Cerebellar cortex (tissue), 1 donor: ENCODE measurements at regions not wholly inside any gene's neighbourhood (a gene's known extent, or its start where the extent isn't known, plus 50 kb on each side); places are given as distances from the start of the nearest gene placed in this dataset.
"Not testable (repeated sequence)": the region's sequence is repeated elsewhere in the genome, so short reads cannot be mapped to it uniquely, and the experiment has no call there.

Experiments used
- DNase-seq: peaks from one replicate; pipeline ENCODE4 v3.0.0-alpha.2; 2015; ENCODE audit warnings: low spot score

DNA sequence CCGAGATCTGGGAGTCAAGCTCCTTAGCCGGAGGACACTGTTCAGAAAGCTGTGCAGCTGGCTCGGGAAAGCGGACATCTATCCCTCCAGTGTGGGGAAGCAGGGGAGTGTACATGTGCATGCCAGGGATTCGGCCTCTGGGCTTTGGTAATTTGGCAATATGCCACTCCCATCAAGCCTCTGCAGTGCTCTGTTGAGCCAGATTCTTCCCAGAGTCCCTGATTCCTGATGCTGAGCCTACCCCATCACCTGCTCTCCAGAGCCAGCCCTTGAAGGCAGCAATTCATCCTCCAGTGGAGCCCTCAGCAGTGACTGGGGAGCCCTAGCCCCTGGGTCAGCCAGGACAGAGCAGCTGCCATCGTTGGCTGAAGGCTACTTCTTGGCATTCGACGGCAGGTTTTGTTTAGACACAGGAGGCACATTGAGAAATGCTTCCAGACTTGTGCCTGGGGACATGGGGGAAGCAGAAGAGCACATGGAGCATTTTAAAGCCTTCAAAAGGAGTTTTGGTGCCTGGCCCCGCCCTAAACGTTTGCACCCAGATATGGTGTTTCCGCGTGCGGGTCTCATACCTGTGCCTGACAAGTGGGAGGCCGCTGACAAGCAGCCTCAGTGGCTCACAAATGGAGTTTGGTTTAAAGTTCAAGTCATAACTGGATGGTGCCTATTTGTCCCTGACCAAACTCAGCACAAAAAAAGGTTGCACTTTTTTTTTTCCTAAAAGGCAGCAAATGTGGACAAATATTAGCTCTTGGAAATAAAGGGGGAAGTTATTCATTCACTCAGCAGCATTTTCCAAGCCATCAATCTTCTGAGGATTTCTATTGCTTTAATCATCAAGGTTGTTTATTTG, 272.8 kb downstream of the CYRIA start:
- DNase-seq, result peak; percentile 25

DNA sequence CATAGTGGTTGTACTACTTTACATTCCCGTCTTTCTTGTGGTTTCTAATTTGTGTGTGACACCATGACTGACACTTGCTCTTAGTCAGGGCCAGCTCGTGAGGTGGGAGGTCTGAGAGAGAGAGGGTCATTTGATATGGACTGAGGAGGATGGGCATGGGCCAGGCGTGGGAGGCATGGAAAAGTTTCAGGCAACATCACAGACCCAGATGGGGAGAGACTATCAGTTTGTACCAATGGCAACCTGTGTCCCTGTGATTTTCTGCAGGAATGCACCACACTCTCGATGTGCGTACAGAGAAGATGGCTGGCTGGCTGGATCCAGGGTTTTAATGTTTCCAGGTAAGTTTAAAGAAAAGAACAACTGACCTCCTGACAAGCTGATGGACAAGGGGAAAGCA, 273.6 kb downstream of the CYRIA start:
- DNase-seq, result no peak

DNA sequence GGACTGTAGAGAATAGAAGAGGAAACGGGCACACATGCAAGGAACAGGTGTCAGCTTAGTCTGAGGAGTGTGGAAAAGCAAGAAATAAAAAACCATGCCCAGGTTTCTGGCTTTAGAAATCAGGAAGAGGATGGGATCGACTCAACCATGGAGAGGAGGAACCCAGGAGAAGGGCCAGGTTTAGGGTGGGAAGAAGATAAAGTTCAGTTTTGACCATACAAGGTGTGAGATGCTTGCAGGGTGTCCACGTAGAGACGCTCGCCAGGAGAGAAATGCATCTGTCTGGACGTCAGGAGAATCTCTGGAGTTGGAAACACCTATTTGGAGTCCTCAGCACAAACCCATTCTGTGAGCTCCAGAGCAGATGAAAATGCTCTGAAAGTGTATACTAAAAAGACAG, 275.1 kb downstream of the CYRIA start:
- no peak for DNase-seq

DNA sequence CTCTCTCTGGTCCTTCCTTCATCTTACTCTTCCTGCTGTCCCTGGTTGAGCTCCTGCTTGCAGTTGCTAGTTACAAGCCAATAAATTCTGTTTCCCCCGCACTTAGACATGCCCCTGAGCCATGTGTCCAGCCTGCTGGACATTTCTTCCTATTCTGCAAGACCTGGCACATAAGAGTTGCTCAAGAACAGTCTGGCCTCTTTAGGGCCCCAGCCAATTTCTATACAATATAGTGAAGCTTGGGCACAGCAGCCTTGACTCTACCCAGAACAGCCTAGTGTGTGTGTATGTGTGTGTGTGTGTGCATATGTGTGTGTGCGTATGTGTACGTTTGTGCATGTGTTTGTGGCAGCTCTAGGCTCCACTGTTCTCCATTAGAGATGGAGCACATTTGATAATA, 276.0 kb downstream of the CYRIA start:
- DNase-seq, result no peak

DNA sequence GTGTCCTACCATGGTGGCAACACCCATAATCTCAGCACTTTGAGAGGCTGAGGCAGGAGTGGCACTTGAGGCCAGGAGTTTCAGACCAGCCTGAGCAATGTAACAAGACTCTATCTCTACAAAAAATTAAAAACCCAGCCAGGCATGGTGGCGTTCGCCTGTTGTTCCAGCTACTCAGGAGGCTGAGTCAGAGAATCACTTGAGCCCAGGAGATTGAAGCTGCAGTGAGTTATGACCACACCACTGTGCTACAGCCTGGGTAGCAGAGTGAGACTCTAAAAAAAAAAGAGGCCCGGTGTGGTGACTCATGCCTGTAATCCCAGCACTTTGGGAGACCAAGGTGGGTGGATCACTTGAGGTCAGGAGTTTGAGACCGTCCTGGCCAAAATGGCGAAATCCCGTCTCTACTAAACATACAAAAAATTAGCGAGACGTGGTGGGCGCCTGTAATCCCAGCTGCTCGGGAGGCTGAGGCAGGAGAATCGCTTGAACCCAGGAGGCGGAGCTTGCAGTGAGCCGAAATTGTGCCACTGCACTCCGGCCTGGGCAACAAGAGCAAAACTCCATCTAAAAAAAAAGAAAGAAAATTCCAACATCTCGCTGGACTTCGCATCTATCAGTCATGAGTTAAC, 277.3 kb downstream of the CYRIA start:
- DNase-seq, result not testable (repeated sequence)

DNA sequence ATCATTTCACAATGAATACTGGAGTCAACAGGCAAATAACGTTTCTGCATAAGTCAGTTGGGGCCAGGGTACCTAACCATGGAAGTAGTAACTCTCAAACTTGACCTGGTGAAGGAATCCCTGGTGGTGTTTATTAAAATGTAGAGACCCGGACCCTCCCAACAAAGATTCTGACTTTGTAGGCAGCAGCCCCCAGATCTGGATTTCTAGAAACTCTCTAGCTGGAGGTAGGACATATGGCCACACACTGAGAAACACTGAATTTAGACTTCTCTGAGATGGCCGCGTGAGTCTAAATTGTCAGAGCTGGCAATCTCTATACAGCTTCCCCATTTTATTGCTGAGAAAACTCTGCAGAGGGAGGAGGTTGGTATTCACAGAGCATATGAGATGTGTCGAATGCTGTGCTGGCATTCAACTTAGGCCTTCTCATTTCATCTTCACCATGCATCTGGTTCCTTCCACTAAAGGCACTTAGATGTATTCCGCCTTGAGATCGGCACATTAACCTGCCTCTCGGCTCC, 278.1 kb downstream of the CYRIA start:
- DNase-seq, result no peak

DNA sequence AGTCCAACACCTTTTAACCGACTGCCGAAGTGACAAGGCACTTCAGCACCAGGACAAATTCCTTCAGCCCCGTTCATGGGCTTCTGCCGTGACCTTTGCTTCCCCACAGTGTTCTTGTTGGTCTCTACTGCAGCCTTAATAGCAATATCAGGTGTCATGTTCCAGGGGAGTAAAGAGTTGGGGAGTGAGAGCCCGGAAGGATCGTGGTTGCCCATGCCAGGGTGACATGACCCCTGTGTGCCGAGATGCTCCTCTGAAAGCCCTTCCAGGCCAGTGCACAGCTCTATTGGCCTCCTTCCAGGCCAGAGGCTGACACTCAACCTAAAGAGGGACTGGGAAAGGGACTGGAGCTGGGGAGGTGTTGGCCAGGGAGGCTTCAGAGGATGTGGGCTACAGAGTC, 279.2 kb downstream of the CYRIA start:
- DNase-seq, result no peak

DNA sequence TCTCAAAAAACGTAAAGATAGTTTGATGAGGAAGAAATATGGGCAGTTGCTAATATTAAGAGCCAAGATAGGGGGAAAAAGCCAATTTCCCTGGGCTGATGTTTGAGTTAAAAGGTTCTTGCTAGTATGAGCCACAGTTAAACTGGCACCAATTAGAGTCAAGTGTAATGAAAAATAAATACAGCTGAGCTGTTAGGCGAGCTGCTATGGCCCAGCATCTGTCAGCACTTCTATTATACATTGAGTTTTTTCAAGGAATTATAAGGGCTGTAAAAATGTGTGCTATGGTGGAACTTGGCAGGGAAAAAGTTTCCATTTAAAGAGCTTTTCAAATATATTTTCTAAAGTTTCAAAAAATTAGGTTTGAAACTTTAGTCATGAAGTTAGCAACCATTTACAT, 279.6 kb downstream of the CYRIA start:
- DNase-seq, result no peak

DNA sequence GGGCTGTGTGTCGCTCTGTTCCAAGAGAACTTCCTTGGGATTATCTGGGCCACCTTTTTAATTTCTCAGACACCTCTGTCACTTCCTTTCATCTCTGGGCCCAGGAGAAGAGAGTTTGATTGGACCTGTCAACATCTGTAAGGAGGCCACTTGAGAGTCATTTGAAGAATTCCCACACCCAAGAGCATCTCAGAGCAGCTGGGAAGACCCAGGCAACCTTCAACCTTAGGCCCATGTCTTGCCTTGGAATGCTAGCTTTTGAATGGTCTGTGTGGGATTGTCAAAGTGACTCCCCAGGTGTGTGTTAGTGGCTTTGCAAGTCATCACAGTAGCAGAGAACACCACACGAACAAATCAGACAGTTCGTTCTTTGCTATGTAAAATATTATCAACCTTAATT, 280.3 kb downstream of the CYRIA start:
- DNase-seq, result no peak

DNA sequence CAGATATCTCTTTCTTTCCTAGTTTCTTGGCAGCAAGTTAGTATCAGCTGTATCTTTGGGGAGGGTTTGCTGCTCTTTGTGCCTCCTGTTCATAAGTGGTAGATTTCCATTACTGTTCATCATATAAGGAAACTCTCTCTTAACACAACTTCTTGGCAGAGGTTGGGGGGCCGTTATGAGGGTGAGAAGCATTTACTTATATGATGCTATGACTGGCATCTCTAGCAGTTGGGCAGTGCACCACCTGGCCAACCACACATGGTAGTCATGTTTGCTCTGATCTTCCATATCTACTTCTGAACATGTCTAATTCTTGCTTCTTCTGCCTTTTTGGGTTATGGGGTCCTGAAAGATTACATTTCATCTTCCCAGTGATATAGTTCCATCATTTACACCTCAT, 282.2 kb downstream of the CYRIA start:
- DNase-seq, result no peak

DNA sequence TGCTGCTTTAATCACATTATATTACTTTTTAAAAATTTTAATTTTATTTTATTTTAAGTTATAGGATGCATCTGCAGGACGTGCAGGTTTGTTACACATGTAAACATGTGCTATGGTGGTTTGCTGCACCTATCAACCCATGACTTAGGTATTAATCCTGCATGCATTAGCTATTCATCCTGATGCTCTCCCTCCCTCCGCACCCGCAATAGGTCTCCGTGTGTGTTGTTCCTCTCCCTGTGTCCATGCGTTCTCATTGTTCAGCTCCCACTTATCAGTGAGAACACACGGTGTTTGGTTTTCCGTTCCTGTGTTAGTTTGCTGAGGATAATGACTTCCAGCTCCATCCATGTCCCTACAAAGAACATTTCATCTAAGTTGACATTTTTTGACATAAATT, 283.2 kb downstream of the CYRIA start:
- no peak for DNase-seq

DNA sequence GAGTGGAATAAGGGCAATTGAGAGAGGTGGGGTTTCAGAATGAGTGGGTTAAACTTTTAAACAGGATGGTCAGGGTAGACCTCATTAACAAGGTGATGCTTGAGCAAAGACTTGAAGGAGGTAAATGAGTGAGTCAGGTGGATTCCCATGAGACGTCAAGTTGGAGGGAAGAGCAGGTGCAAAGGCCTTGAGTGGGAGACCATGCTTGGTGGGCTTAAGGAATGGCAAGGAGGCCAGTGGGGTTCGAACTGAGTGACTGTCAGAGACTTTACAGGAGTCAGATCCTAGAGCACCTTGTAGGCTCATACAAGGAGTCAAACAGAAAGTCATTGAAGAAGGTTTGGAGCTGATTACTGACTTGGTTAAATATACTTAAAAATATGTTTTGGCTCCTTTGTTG, 284.1 kb downstream of the CYRIA start:
- no peak for DNase-seq

DNA sequence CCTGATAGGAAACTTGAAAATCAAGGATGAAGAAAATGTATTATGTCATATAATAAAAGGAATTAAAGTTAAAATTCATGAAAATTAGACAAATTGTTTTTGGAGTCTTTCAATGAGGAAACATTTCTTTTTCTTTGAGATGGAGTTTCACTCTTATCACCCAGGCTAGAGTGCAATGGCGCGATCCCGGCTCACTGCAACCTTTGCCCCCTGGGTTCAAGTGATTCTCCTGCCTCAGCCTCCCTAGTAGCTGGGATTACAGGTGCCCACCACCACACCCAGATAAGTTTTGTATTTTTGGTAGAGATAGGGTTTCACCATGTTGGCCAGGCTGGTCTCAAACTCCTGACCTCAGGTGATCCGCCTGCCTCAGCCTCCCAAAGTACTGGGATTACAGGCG, 285.7 kb downstream of the CYRIA start:
- not testable (repeated sequence) for DNase-seq

DNA sequence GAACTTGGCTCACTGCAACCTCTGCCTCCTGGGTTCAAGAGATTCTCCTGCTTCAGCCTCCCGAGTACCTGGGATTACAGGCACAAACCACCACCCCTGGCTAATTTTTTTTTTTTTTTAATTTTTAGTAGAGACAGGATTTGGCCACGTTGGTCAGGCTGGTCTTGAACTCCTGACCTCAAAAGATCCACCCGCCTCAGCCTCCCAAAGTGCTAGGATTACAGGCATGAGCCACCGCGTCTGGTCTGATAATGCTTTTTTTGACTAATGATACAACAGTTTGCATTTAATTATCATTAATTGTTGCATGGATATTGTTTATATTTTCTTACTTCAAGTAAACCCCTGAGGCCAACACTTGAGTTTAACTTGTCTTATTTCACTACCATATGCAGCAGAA, 286.6 kb downstream of the CYRIA start:
- DNase-seq, result not testable (repeated sequence)

DNA sequence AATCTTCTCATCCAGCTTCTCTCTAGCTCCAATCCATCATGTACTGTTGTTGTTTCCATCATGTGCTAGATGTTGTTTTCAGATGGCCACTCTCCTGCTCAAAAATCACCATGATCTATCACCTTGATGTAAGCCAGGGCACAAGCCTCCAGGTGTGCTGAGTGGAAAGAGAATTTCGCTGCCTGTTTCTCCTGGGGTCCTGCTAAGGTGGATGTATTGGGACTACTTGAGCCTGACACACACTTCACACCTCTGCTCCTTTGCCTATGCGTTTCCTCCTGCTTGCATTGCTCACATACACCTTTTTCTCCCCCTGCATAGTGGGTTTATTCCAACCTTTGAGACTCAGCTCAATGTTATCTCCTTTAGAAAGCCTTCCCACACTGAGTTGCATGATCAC, 287.6 kb downstream of the CYRIA start:
- no peak for DNase-seq

DNA sequence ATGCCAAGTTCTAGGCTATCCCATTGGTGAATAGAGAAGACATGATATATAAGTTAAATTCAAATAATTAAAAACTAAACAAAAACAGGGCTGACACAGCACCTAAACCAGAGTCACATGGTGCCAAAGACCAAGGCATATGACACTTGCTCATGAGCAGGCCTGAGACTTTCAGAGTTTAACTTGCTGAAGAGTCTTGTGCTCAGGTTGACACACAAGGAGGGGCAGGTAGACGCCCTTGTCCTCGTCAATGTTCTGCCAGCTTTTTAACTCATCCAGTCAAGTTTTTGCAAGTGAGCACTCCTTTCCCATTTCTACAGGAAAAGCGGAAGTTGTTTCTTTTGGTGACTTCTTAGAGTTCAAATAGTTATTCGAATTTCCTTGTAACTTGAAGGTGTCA, 289.7 kb downstream of the CYRIA start:
- no peak for DNase-seq

DNA sequence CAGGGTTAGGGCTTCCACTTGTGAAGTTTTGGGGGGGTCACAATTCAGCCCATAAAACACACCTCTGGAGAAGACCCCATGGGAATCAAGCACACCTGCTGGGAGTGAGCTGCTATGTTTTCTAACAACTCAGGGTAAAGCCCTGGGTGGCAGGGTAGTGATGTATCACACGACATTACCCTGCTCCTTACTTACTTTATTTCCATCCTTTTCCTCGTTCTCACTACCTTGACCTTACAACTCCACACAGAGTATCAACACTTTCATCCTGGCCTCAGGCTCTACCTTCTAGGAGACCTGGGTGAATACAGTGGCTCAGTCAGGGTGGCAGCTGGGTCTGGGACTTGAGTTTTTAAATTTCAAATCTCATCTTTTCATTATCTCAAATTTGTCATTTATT, 290.3 kb downstream of the CYRIA start:
- no peak for DNase-seq

DNA sequence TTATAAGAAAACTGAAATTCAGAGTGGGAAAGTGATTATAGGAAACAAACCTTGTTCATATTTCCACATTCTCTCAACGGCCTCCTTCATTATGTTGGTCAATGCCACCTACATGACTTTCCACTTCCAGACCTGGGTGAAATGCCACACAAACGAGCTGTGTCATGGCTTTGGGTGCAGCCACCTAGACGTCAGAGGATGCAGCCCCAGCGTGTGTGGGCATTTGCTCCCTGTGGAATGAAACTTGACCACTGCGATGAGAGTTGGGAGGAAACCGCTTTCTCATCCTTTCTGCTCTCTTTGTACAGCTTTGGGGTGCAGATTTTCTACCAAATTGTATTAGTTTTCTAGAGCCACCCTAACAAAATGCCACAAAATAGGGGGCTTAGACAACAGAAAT, 291.0 kb downstream of the CYRIA start:
- no peak for DNase-seq

DNA sequence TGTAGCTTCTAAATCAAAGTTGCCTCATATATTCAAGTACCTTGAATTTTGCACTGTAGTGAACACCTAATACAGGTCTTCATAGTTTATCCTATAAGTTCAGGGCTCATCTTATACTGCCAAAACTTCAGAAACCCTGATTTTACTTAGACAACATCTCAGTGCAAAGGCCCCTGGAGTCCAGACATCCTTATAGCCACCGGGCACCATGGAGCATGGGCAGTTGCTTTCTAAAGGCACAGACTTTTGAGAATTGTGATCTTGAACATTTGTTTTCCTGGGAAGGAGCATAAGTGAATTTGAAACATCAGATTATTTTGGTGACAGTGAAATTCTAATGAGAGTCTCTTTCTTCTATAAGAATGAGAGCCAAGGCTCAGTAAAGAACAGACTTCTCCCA, 292.3 kb downstream of the CYRIA start:
- DNase-seq, result no peak

DNA sequence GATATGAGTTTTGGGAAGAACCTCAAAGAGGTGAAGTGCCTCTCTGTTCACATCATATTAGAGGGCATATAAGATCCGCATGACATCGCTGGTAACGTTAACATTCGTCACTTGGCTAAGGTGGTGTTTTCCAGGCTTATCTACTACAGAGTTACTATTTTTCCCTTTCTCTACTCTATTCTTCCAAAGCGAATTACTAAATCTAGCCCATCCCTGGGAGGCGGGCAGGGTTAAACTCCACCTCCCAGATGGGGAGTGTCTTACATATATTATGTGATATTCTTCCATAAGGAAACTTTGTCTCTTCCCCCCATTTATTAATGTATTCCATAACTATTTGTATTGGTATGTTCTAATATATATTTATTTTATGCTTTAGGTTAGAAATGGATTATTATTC, 293.9 kb downstream of the CYRIA start:
- no peak for DNase-seq

DNA sequence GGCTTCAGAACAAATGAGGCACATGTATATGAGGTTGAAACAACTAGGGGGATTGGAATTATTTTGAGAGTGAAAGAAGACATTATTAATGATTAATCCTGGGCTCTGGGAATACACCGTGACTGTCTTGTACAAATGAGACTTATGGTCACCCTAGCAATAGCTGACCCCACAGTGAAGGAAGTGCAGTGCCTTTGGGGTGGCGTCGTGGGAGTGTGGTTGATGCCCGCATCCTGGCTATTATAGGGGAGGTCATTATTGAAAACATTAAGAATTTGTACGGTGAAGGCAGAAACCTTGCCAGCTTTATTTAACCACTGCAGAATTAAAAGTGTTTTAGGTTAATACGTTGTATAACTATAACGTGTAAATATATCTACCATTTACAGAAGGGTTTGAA, 296.7 kb downstream of the CYRIA start:
- DNase-seq, result no peak

DNA sequence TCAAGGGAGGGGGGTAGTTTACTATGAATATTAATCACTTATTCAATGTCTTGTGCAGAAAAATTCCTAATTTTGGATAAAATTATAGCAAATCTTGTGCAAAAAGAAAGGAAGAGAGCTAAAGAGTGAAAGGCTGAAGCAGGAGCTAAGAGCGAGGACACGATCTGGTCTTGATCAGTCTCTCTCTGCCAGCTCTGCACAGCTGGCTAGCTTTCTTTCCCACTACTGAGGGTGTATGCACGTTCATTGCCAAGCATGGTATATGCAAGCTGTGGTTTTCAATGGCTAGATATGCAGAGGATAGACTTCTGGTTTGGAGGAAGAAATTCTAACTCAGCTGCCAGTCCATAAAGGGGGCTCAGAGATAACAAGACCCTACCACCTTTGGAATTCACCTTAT, 297.3 kb downstream of the CYRIA start:
- DNase-seq, result no peak

DNA sequence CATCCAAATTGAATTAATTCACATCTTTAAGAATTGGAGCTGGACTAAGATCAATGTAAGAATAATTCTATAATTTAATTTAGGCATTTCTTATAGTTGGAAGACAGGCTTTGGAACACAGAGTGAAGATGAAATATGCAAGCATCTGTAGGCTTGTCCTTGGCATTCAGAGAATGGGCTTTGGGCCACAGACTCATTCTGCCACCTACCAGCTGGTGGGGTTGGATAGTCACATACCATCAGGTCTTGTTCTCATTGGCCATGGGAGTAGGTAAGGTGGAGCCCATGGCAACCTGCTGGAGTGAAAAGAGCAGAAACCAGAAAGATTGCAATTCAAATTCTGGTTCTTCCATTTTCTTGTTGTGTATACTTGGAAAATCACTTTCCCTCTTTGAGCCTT, 300.3 kb downstream of the CYRIA start:
- DNase-seq, result no peak

DNA sequence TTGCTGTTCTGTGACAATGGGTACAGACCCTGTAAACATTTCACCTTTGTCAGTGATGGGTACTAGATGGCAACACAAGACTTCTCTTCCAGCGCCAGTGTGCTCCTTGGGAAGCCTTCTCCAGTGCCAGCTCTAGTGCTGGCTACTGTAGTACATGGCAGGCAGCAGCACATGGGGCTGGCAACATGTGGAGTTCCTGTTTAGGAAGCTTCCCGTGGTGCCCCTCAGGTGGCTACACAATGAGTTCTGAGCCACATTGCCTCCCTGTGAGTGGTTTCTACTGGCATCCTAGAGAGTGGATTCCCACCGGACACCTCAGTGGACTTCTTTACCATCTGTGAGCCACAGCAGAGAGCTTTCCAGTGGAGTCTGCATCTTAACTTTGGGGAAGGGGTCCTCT, 302.1 kb downstream of the CYRIA start:
- DNase-seq, result no peak
